HCT116 (cell line): ENCODE measurements at regions not wholly inside any gene's neighbourhood (a gene's known extent, or its start where the extent isn't known, plus 50 kb on each side); places are given as distances from the start of the nearest gene placed in this dataset.

Experiments
- ATAC-seq: fragments of 200-7000 bp; cut with Tn5 transposase; 2 replicates; pipeline ENCODE4 v1.9.1; 2020; ENCODE audit warnings: mild to moderate bottlenecking, moderate library complexity
- BruUV-seq: library from RNA; stranded (reverse); fragments of 400-500 nt; replicated peaks from 2 replicates; lab custom pipeline; 2021; lab: Mats Ljungman, UMichigan
- CTCF ChIA-PET: fragments of 300-600 bp; sonication (Branson Sonifier 250); formaldehyde crosslinking; loops from one replicate; lab custom pipeline; 2021; ENCODE audit warnings: antibody characterized with exemption; lab: Charles Lee
- POLR2A ChIA-PET: fragments of 300-600, 350-600 bp; sonication (Branson Sonifier 250); formaldehyde crosslinking; loops from one replicate; lab custom pipeline; 2021; ENCODE audit warnings: antibody characterized with exemption; lab: Charles Lee
- RAD21 ChIA-PET, 2 experiments: fragments of 300-600 bp; sonication (Branson Sonifier 250); formaldehyde crosslinking; loops; one replicate each; lab custom pipeline; 2023; ENCODE audit warnings: low total read pairs in 2 of 2; ENCODE audit not compliant: uncharacterized antibody in 2 of 2, unreplicated experiment in 2 of 2, low non-redundant PET in 1 of 2; lab: Charles Lee
- DNase-seq: peaks from one replicate; pipeline ENCODE4 v3.0.0-alpha.2; 2010; ENCODE audit warnings: low read depth, low spot score
- H2AFZ ChIP-seq: fragments of 200-600 bp; shearing (Covaris generic), sonication (generic); 2 replicates; pipeline ENCODE4 v1.6.1; 2017; ENCODE audit warnings: low read depth, mixed run types, mixed read lengths, antibody characterized with exemption, low read length; ENCODE audit not compliant: poor library complexity, severe bottlenecking
- H3K27ac ChIP-seq: 2 replicates; pipeline ENCODE4 v1.5.1; 2012; ENCODE audit warnings: low read depth, low read length
- H3K27me3 ChIP-seq: fragments of 200-600 bp; sonication (generic); 2 replicates; pipeline ENCODE4 v1.6.1; 2016; ENCODE audit warnings: mixed run types, low read length, mixed read lengths; ENCODE audit not compliant: insufficient read depth
- H3K36me3 ChIP-seq, 2 experiments: fragments of 200-500 bp in 1 of 2; fragments of 200-600 bp in 1 of 2; sonication (Bioruptor generic) in 1 of 2; sonication (generic) in 1 of 2; 2 replicates each; pipeline versions ENCODE4 v1.5.1 to v1.6.1; 2014 to 2016; ENCODE audit warnings: low read length in 2 of 2, inconsistent platforms in 1 of 2, mixed read lengths in 1 of 2, mixed run types in 1 of 2; ENCODE audit not compliant: insufficient read depth in 2 of 2, control insufficient read depth in 1 of 2
- H3K4me1 ChIP-seq, 2 experiments: fragments of 200-600 bp in 1 of 2; sonication (generic) in 1 of 2; 2 replicates each; pipeline versions ENCODE4 v1.5.1 to v1.6.1; 2012 to 2017; ENCODE audit warnings: low read length in 2 of 2, inconsistent platforms in 1 of 2, mild to moderate bottlenecking in 1 of 2, mixed read lengths in 1 of 2, mixed run types in 1 of 2, moderate library complexity in 1 of 2; ENCODE audit not compliant: insufficient read depth in 2 of 2, control insufficient read depth in 1 of 2
- H3K4me2 ChIP-seq: fragments of 200-600 bp; sonication (generic); 2 replicates; pipeline ENCODE4 v1.6.1; 2017; ENCODE audit warnings: mixed run types, low read length, mixed read lengths
- H3K4me3 ChIP-seq, 2 experiments: fragments of 200-600 bp in 1 of 2; sonication (generic) in 1 of 2; replicated peaks in 1 of 2; 2 replicates each; pipeline ENCODE4 v1.5.1; 2011 to 2016; ENCODE audit warnings: low read length in 2 of 2, control low read depth in 1 of 2, low read depth in 1 of 2, mild to moderate bottlenecking in 1 of 2, mixed read lengths in 1 of 2, mixed run types in 1 of 2
- H3K79me2 ChIP-seq: fragments of 200-600 bp; sonication (generic); 2 replicates; pipeline ENCODE4 v1.6.1; 2017; ENCODE audit warnings: mild to moderate bottlenecking, mixed run types, low read length, moderate library complexity, mixed read lengths; ENCODE audit not compliant: insufficient read depth
- H3K9ac ChIP-seq: fragments of 200-600 bp; sonication (generic); 2 replicates; pipeline ENCODE4 v1.6.1; 2016; ENCODE audit warnings: low read length, mixed read lengths
- H3K9me2 ChIP-seq: fragments of 200-600 bp; sonication (generic), shearing (Covaris generic); 2 replicates; pipeline ENCODE4 v1.6.1; 2017; ENCODE audit warnings: mixed run types, mild to moderate bottlenecking, moderate library complexity; ENCODE audit not compliant: insufficient read depth
- H3K9me3 ChIP-seq, 2 experiments: fragments of 200-500 bp in 1 of 2; fragments of 200-600 bp in 1 of 2; sonication (Bioruptor generic) in 1 of 2; sonication (generic) in 1 of 2; 2 replicates each; pipeline ENCODE4 v1.6.1; 2014 to 2017; ENCODE audit warnings: low read length in 2 of 2, mixed read lengths in 2 of 2, inconsistent platforms in 1 of 2, low read depth in 1 of 2, mild to moderate bottlenecking in 1 of 2, mixed run types in 1 of 2, moderate library complexity in 1 of 2; ENCODE audit not compliant: control insufficient read depth in 1 of 2, insufficient read depth in 1 of 2
- H4K20me1 ChIP-seq: fragments of 200-600 bp; sonication (generic), shearing (Covaris generic); 2 replicates; pipeline ENCODE4 v1.6.1; 2017; ENCODE audit warnings: mixed run types, mild to moderate bottlenecking, moderate library complexity; ENCODE audit not compliant: insufficient read depth
- CBX3 ChIP-seq: IDR thresholded peaks from 2 replicates; pipeline ENCODE4 v1.6.1; 2012; ENCODE audit warnings: low read depth
- CEBPB ChIP-seq: IDR thresholded peaks from 2 replicates; pipeline ENCODE4 v1.6.1; 2012; ENCODE audit warnings: low read depth
- EGR1 ChIP-seq: IDR thresholded peaks from 2 replicates; pipeline ENCODE4 v1.6.1; 2012; ENCODE audit warnings: low read depth
- ELF1 ChIP-seq: IDR thresholded peaks from 2 replicates; pipeline ENCODE4 v1.6.1; 2012; ENCODE audit warnings: low read depth, borderline replicate concordance
- EZH2 ChIP-seq: fragments of 200-600 bp; sonication (generic); IDR thresholded peaks from 2 replicates; pipeline ENCODE4 v1.6.1; 2017; ENCODE audit warnings: antibody characterized with exemption, mixed run types
- MAX ChIP-seq: IDR thresholded peaks from 2 replicates; pipeline ENCODE4 v1.6.1; 2012
- POLR2A ChIP-seq: IDR thresholded peaks from 2 replicates; pipeline ENCODE4 v1.7.0; 2011; ENCODE audit warnings: borderline replicate concordance; ENCODE audit not compliant: insufficient read depth, insufficient read length; ENCODE audit errors: extremely low read depth
- SIN3A ChIP-seq: IDR thresholded peaks from 2 replicates; pipeline ENCODE4 v1.6.1; 2012; ENCODE audit warnings: low read depth
- YY1 ChIP-seq: IDR thresholded peaks from 2 replicates; pipeline ENCODE4 v1.6.1; 2011; ENCODE audit warnings: low read length, low read depth, moderate library complexity, mild to moderate bottlenecking; ENCODE audit not compliant: insufficient replicate concordance; ENCODE audit errors: extremely low read depth
- ZFX ChIP-seq: fragments of 450-650 bp; IDR thresholded peaks from 2 replicates; pipeline ENCODE4 v1.6.1; 2017
- ZNF274 ChIP-seq: fragments of 200-500 bp; sonication (Bioruptor generic); IDR thresholded peaks from 2 replicates; pipeline ENCODE4 v1.6.1; 2014; ENCODE audit warnings: mild to moderate bottlenecking, low read depth, low read length, inconsistent platforms
- intact Hi-C: fragments of 100-400 bp; cut with micrococcal nuclease; formaldehyde crosslinking; loops from 2 replicates; pipeline ENCODE4 v1.10.0; 2022
- TF ChIP-seq, protein P1 (sequence below): IDR thresholded peaks from 2 replicates; pipeline ENCODE4 v1.6.1; 2012; ENCODE audit warnings: low read depth

- Histone ChIP-seq H2AFZ (no peak overlapping the region), H3K36me3 (no peaks in the 10 kb centered on the region), H3K27me3 (no peaks in the 10 kb centered on the region), H3K4me2 (no peak overlapping the region), H3K79me2 (no peaks in the 10 kb centered on the region), H3K9me2 (no peaks in the 10 kb centered on the region), H3K9me3 (no peaks in the 10 kb centered on the region), H4K20me1 (no peaks in the 10 kb centered on the region; the same call in 1 of the 2 replicates), H3K9ac (no peak overlapping the region), H3K4me1 (no peaks in the 10 kb centered on the region), H3K4me3 (no peak overlapping the region), H3K27ac (no peak overlapping the region)
- intact Hi-C loops = no loop called here
- CTCF ChIA-PET = no interaction called here
- RAD21 ChIA-PET = no interaction called here
- TF ChIP-seq CBX3 (no peak), EGR1 (no peak), ZNF274 (no peak), YY1 (no peak), EZH2 (no peak), POLR2A (no peak), MAX (no peak), ZFX (no peak), ELF1 (no peak), SIN3A (no peak), CEBPB (no peak)
- TF ChIP-seq, protein P1, sequence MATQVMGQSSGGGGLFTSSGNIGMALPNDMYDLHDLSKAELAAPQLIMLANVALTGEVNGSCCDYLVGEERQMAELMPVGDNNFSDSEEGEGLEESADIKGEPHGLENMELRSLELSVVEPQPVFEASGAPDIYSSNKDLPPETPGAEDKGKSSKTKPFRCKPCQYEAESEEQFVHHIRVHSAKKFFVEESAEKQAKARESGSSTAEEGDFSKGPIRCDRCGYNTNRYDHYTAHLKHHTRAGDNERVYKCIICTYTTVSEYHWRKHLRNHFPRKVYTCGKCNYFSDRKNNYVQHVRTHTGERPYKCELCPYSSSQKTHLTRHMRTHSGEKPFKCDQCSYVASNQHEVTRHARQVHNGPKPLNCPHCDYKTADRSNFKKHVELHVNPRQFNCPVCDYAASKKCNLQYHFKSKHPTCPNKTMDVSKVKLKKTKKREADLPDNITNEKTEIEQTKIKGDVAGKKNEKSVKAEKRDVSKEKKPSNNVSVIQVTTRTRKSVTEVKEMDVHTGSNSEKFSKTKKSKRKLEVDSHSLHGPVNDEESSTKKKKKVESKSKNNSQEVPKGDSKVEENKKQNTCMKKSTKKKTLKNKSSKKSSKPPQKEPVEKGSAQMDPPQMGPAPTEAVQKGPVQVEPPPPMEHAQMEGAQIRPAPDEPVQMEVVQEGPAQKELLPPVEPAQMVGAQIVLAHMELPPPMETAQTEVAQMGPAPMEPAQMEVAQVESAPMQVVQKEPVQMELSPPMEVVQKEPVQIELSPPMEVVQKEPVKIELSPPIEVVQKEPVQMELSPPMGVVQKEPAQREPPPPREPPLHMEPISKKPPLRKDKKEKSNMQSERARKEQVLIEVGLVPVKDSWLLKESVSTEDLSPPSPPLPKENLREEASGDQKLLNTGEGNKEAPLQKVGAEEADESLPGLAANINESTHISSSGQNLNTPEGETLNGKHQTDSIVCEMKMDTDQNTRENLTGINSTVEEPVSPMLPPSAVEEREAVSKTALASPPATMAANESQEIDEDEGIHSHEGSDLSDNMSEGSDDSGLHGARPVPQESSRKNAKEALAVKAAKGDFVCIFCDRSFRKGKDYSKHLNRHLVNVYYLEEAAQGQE = no peak
- POLR2A ChIA-PET = no interaction called here
- no TSS peak for BruUV-seq
- no peak for DNase-seq
- no peak for ATAC-seq
Measured at GRCh38 chr20:22223236-22223635, 361.1 kb downstream of the FOXA2 start.
